ENCODE measurements at regions not wholly inside any gene's neighbourhood (a gene's known extent, or its start where the extent isn't known, plus 50 kb on each side); places are given as distances from the start of the nearest gene placed in this dataset.

GRCh38 chr3:38916706-38917105, 100.7 kb upstream of the SCN10A start:
- Histone ChIP-seq H4K20me1 (ENCODE audit: insufficient read depth, low read length) (no peaks in the 10 kb centered on the region), H3K79me1 (ENCODE audit: low read depth in 1 of 2, low read length in 2 of 2) (no peaks in the 10 kb centered on the region), H2AK9ac (replicated peaks; ENCODE audit: low read depth, low read length, poor library complexity) (no peak overlapping the region), H2BK15ac (ENCODE audit: low read depth, low read length) (no peak overlapping the region), H3K9ac (ENCODE audit: low read depth, low read length) (no peak overlapping the region), H3K14ac (replicated peaks; ENCODE audit: low read depth, low read length) (no peak overlapping the region), H2BK20ac (ENCODE audit: low read depth, low read length) (no peak overlapping the region), H2BK5ac (ENCODE audit: low read depth, low read length, poor library complexity, severe bottlenecking) (no peak overlapping the region), H3K4ac (ENCODE audit: low read depth, low read length) (no peak overlapping the region), H3K4me2 (ENCODE audit: low read depth, low read length) (no peak overlapping the region), H3K27me3 (ENCODE audit: control insufficient read depth, insufficient read depth, low read length) (peaks cover 4% of the 10 kb centered on the region), H3K36me3 (ENCODE audit: control insufficient read depth, insufficient read depth, low read length) (no peaks in the 10 kb centered on the region), H2AK5ac (ENCODE audit: low read depth, low read length) (no peak overlapping the region), H2BK120ac (ENCODE audit: low read depth, low read length) (no peak overlapping the region), H3K9me1 (ENCODE audit: insufficient read depth, low read length) (no peaks in the 10 kb centered on the region), H4K5ac (ENCODE audit: low read depth, low read length) (no peak overlapping the region), H3K4me1 (ENCODE audit: control insufficient read depth, insufficient read depth, low read length) (no peaks in the 10 kb centered on the region), H4K8ac (ENCODE audit: low read depth in 2 of 2, low read length in 2 of 2) (no peak overlapping the region), H3K18ac (ENCODE audit: low read depth, low read length) (no peak overlapping the region), H2AFZ (replicated peaks; ENCODE audit: low read length, poor library complexity) (no peak overlapping the region), H3K56ac (ENCODE audit: extremely low read depth, insufficient read depth, low read length) (no peak overlapping the region), H3K23ac (ENCODE audit: low read depth, low read length) (no peak overlapping the region), H3K9me3 (ENCODE audit: control insufficient read depth, insufficient read depth, low read length) (no peaks in the 10 kb centered on the region), H4K91ac (ENCODE audit: insufficient read depth, low read depth, low read length) (no peak overlapping the region), H3K27ac (ENCODE audit: insufficient read depth, low read length) (no peak overlapping the region), H3K4me3 (ENCODE audit: insufficient read depth, low read depth, low read length) (no peak overlapping the region)
- no TSS peak for BruUV-seq (replicated peaks)
- ChIA-PET POLR2A (ENCODE audit: unreplicated experiment) (no interaction called here), CTCF (no interaction called here)
- ATAC-seq (ENCODE audit: low read depth) (no peak; the same call in 1 of the 2 replicates), DNase-seq (peak; percentile 19)
- TF ChIP-seq ELK1 (IDR thresholded peaks at IDR 0.05; ENCODE audit: borderline replicate concordance, low read depth, low read length) = no peak
- no peak for TF ChIP-seq CHD1 (IDR thresholded peaks at IDR 0.05; ENCODE audit: low read depth, low read length)
- no peak for TF ChIP-seq CTCF (conservative IDR thresholded peaks at IDR 0.05; ENCODE audit: low read depth, low read length)
- TF ChIP-seq, protein P1, sequence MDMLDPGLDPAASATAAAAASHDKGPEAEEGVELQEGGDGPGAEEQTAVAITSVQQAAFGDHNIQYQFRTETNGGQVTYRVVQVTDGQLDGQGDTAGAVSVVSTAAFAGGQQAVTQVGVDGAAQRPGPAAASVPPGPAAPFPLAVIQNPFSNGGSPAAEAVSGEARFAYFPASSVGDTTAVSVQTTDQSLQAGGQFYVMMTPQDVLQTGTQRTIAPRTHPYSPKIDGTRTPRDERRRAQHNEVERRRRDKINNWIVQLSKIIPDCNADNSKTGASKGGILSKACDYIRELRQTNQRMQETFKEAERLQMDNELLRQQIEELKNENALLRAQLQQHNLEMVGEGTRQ (IDR thresholded peaks at IDR 0.05; ENCODE audit: low read depth, low read length) = no peak
- TF ChIP-seq RFX5 (IDR thresholded peaks at IDR 0.05; ENCODE audit: low read depth, low read length) = no peak
- TF ChIP-seq MAZ (IDR thresholded peaks at IDR 0.05; ENCODE audit: borderline replicate concordance, low read depth, low read length) = no peak
- TF ChIP-seq FOS (IDR thresholded peaks at IDR 0.05; ENCODE audit: low read depth, low read length) = no peak
- TF ChIP-seq RAD21 (IDR thresholded peaks at IDR 0.05; ENCODE audit: low read length) = no peak
- TF ChIP-seq NFE2L2 (IDR thresholded peaks at IDR 0.05; ENCODE audit: low read depth, low read length) = no peak
- no peak for TF ChIP-seq BHLHE40 (IDR thresholded peaks at IDR 0.05; ENCODE audit: low read depth, low read length)
- no peak for TF ChIP-seq SMC3 (IDR thresholded peaks at IDR 0.05; ENCODE audit: low read depth, low read length)
- no peak for TF ChIP-seq MXI1 (IDR thresholded peaks at IDR 0.05; ENCODE audit: borderline replicate concordance, low read depth, low read length)
- TF ChIP-seq RCOR1 (IDR thresholded peaks at IDR 0.05; ENCODE audit: insufficient replicate concordance, low read length) = no peak
- TF ChIP-seq POLR2A (IDR thresholded peaks at IDR 0.05; ENCODE audit: low read depth, low read length) = no peak
- TF ChIP-seq MAFK (IDR thresholded peaks at IDR 0.05; ENCODE audit: low read depth, low read length) = no peak
- no peak for TF ChIP-seq CEBPB (IDR thresholded peaks at IDR 0.05; ENCODE audit: low read depth, low read length)
- dilution Hi-C loops (cut with HindIII; ENCODE audit: low sequenced_read_pairs, unreplicated experiment) (no loop called here), intact Hi-C loops (cut with micrococcal nuclease) (no loop called here), in situ Hi-C loops (cut with MboI; ENCODE audit: low sequenced_read_pairs) (no loop called here)
- WGBS, 2 experiments (ENCODE audit: extremely low coverage in 2 of 2, insufficient read length in 1 of 2) = no CpG with 5 or more reads among the region's 1 CpG

All from IMR-90 (cell line).